ENCODE measurements at regions not wholly inside any gene's neighbourhood (a gene's known extent, or its start where the extent isn't known, plus 50 kb on each side); places are given as distances from the start of the nearest gene placed in this dataset.

GRCh38 chr3:76776927-76777326, 263.0 kb upstream of the ROBO2 start:
- H3K27me3 ChIP-seq: no peaks in the 10 kb centered on the region
- no peaks in the 10 kb centered on the region for H3K4me1 ChIP-seq
- no peak for TF ChIP-seq POLR2A (IDR thresholded peaks at IDR 0.05)
- no peak for TF ChIP-seq CTCF (IDR thresholded peaks at IDR 0.05)
- WGBS, 4 donors: 68 to 79% (median 72%) methylated on average over 3 of the region's 3 CpGs
- H3K9me3 ChIP-seq: peaks cover 0 to 18% (median 2%) of the 10 kb centered on the region in 12 donors
- intact Hi-C loops (cut with DNase I): no loop called here
- no peak overlapping the region for H3K27ac ChIP-seq
- H3K4me3 ChIP-seq: no peak overlapping the region
- DNase-seq (no peak), ATAC-seq (no peak)
- no peaks in the 10 kb centered on the region for H3K36me3 ChIP-seq

- Histone ChIP-seq H3K27me3 (no peaks in the 10 kb centered on the region), H3K9me3 (peaks cover 0 to 5% (median 0%) of the 10 kb centered on the region in 12 donors), H3K27ac (no peak overlapping the region), H3K4me1 (no peaks in the 10 kb centered on the region), H3K36me3 (no peaks in the 10 kb centered on the region), H3K4me3 (no peak overlapping the region)
- no peak for DNase-seq
- TF ChIP-seq POLR2A (IDR thresholded peaks at IDR 0.05) (no peak), CTCF (IDR thresholded peaks at IDR 0.05) (no peak)
- ATAC-seq: no peak
- intact Hi-C loops (cut with DNase I): no loop called here
These were observed 251.7 kb upstream of the ROBO2 start for GRCh38 chr3:76788206-76788605.

- ATAC-seq: no peak
- H3K4me1 ChIP-seq: no peaks in the 10 kb centered on the region
- no peak for TF ChIP-seq POLR2A (IDR thresholded peaks at IDR 0.05)
- no peak for TF ChIP-seq CTCF (IDR thresholded peaks at IDR 0.05)
- peaks cover 0 to 1% (median 0%) of the 10 kb centered on the region in 12 donors for H3K9me3 ChIP-seq
- DNase-seq: no peak
- 40 to 52% (median 48%) methylated on average over 4 of the region's 4 CpGs for WGBS, 4 donors
- H3K36me3 ChIP-seq: no peaks in the 10 kb centered on the region
- no peak overlapping the region for H3K4me3 ChIP-seq
- H3K27me3 ChIP-seq: no peaks in the 10 kb centered on the region
- no peak overlapping the region for H3K27ac ChIP-seq
- intact Hi-C loops (cut with DNase I): no loop called here
These were observed 250.7 kb upstream of the ROBO2 start for GRCh38 chr3:76789237-76789636.

GRCh38 chr3:76811418-76811817, 228.5 kb upstream of the ROBO2 start:
- no peak for DNase-seq
- Histone ChIP-seq H3K36me3 (no peaks in the 10 kb centered on the region), H3K4me3 (no peak overlapping the region), H3K27ac (no peak overlapping the region), H3K27me3 (no peaks in the 10 kb centered on the region), H3K4me1 (no peaks in the 10 kb centered on the region), H3K9me3 (peaks cover 0 to 9% (median 0%) of the 10 kb centered on the region in 12 donors)
- TF ChIP-seq POLR2A (IDR thresholded peaks at IDR 0.05) (no peak), CTCF (IDR thresholded peaks at IDR 0.05) (no peak)
- intact Hi-C loops (cut with DNase I): no loop called here
- 58 to 72% (median 67%) methylated on average over 1 of the region's 1 CpG for WGBS, 4 donors
- no peak for ATAC-seq
